Activated CD8-positive, alpha-beta memory T cell treated with anti-CD3 and anti-CD28 coated beads for 4 hours (primary cell): ENCODE measurements at regions not wholly inside any gene's neighbourhood (a gene's known extent, or its start where the extent isn't known, plus 50 kb on each side); places are given as distances from the start of the nearest gene placed in this dataset.
"Not testable (repeated sequence)": the region's sequence is repeated elsewhere in the genome, so short reads cannot be mapped to it uniquely, and the experiment has no call there.

Source experiments
- DNase-seq, 2 donors: peaks; one replicate each; pipeline ENCODE4 v3.0.0-alpha.2; 2020; ENCODE audit warnings: low read depth in 2 of 2

GRCh38 chr1:228941666-228942065 lies 206.4 kb downstream of the RHOU start:
- DNase-seq, result no peak

GRCh38 chr1:228943436-228943835 lies 208.2 kb downstream of the RHOU start:
- DNase-seq, result no peak

GRCh38 chr1:228944296-228944695 lies 209.0 kb downstream of the RHOU start:
- DNase-seq, result no peak

- DNase-seq, result no peak
Measured at GRCh38 chr1:228944935-228945371, 209.7 kb downstream of the RHOU start.

- DNase-seq, result no peak
Measured at GRCh38 chr1:228945885-228946284, 210.6 kb downstream of the RHOU start.

- not testable (repeated sequence) for DNase-seq
Measured at GRCh38 chr1:228949617-228950016, 214.3 kb downstream of the RHOU start.

- no peak for DNase-seq
Measured at GRCh38 chr1:228953207-228953606, 217.9 kb downstream of the RHOU start.

GRCh38 chr1:228953808-228954207 lies 218.5 kb downstream of the RHOU start:
- not testable (repeated sequence) for DNase-seq

- DNase-seq, result no peak
Measured at GRCh38 chr1:228955691-228956090, 220.4 kb downstream of the RHOU start.

- DNase-seq, result no peak
Measured at GRCh38 chr1:228956864-228957263, 221.6 kb downstream of the RHOU start.

GRCh38 chr1:228957535-228957934 lies 222.3 kb downstream of the RHOU start:
- DNase-seq, result no peak

GRCh38 chr1:228958121-228958520 lies 222.8 kb downstream of the RHOU start:
- DNase-seq, result no peak

- DNase-seq, result no peak
Measured at GRCh38 chr1:228958741-228959140, 223.5 kb downstream of the RHOU start.

- no peak for DNase-seq
Measured at GRCh38 chr1:228960705-228961104, 225.4 kb downstream of the RHOU start.

- no peak for DNase-seq
Measured at GRCh38 chr1:228961511-228961910, 226.2 kb downstream of the RHOU start.

GRCh38 chr1:228963795-228964177 lies 228.5 kb downstream of the RHOU start:
- no peak for DNase-seq

GRCh38 chr1:228964178-228965089 lies 229.2 kb downstream of the RHOU start:
- DNase-seq, result no peak

- DNase-seq, result no peak
Measured at GRCh38 chr1:228968891-228969606, 233.8 kb downstream of the RHOU start.

- DNase-seq, result no peak
Measured at GRCh38 chr1:228969953-228970800, 234.9 kb downstream of the RHOU start.

GRCh38 chr1:228972576-228972975 lies 237.3 kb downstream of the RHOU start:
- DNase-seq, result no peak

GRCh38 chr1:228974273-228974672 lies 239.0 kb downstream of the RHOU start:
- DNase-seq, result no peak
